WTC11 (cell line): ENCODE measurements at regions not wholly inside any gene's neighbourhood (a gene's known extent, or its start where the extent isn't known, plus 50 kb on each side); places are given as distances from the start of the nearest gene placed in this dataset.

Experiments
- JUN ChIP-seq: sonication (generic); formaldehyde crosslinking; IDR thresholded peaks from 2 replicates; pipeline ENCODE4 v1.8.0; 2023; ENCODE audit warnings: mild to moderate bottlenecking, missing genetic modification reagents
- KAT7 ChIP-seq: sonication (generic); formaldehyde crosslinking; IDR thresholded peaks from 2 replicates; pipeline ENCODE4 v1.8.1; 2023; ENCODE audit warnings: missing genetic modification reagents, mild to moderate bottlenecking, borderline replicate concordance
- MYBL2 ChIP-seq: sonication (generic); formaldehyde crosslinking; IDR thresholded peaks from 2 replicates; pipeline ENCODE4 v1.8.1; 2023; ENCODE audit warnings: mild to moderate bottlenecking, moderate library complexity, missing genetic modification reagents
- NFYB ChIP-seq: sonication (generic); formaldehyde crosslinking; conservative IDR thresholded peaks from 2 replicates; pipeline ENCODE4 v1.8.0; 2022; ENCODE audit warnings: low read depth, missing genetic modification reagents
- SOX15 ChIP-seq: fragments of 250-450 bp; sonication (Bioruptor Pico); IDR thresholded peaks from 2 replicates; pipeline ENCODE4 v1.9.0; 2021; ENCODE audit warnings: mild to moderate bottlenecking
- TF ChIP-seq, protein P1 (sequence below): sonication (generic); formaldehyde crosslinking; IDR thresholded peaks from 2 replicates; pipeline ENCODE4 v1.8.1; 2023; ENCODE audit warnings: mild to moderate bottlenecking, missing genetic modification reagents, moderate library complexity
- TF ChIP-seq, protein P2 (sequence below): fragments of 200-600 bp; IDR thresholded peaks from 2 replicates; pipeline ENCODE4 v1.8.0; 2022; ENCODE audit warnings: antibody characterized with exemption
- TF ChIP-seq, protein P3 (sequence below): sonication (generic); formaldehyde crosslinking; IDR thresholded peaks from 2 replicates; pipeline ENCODE4 v1.8.0; 2022; ENCODE audit warnings: mild to moderate bottlenecking, missing genetic modification reagents
- TF ChIP-seq, protein P4 (sequence below): sonication (generic); formaldehyde crosslinking; IDR thresholded peaks from 2 replicates; pipeline ENCODE4 v1.8.1; 2023; ENCODE audit warnings: mild to moderate bottlenecking, missing genetic modification reagents, moderate library complexity
- TF ChIP-seq, protein P5 (sequence below): sonication (generic); formaldehyde crosslinking; IDR thresholded peaks from 2 replicates; pipeline ENCODE4 v1.8.1; 2023; ENCODE audit warnings: mild to moderate bottlenecking, missing genetic modification reagents
- TF ChIP-seq, protein P6 (sequence below): sonication (generic); formaldehyde crosslinking; IDR thresholded peaks from 2 replicates; pipeline ENCODE4 v1.8.1; 2023; ENCODE audit warnings: mild to moderate bottlenecking, missing genetic modification reagents
- TF ChIP-seq, protein P7 (sequence below): sonication (generic); formaldehyde crosslinking; IDR thresholded peaks from 2 replicates; pipeline ENCODE4 v1.8.1; 2022; ENCODE audit warnings: low read depth, missing genetic modification reagents, borderline replicate concordance

DNA sequence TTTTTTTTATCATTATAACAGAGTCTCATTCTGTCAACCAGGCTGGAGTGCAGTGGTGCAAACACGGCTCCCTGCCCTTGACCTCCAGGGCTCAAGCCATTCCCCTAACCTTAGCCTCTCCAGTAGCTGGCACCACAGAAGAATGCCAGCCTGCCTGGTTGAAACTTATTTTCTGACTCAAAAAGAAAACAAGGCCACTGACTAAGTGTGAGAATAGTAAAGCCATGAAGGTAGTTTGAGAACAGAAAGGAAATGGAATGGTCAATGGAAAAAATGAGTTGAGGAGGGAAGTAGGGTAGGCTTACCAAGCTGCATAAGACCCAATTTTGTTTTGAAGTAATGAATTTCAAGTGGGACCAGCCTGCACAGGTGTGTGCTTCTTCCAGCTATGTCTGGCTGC, 82.8 kb upstream of the RORB start:
- TF ChIP-seq KAT7 (CRISPR knock-in tag) (no peak), NFYB (CRISPR knock-in tag) (no peak), SOX15 (CRISPR knock-in tag) (no peak), JUN (CRISPR knock-in tag) (no peak), MYBL2 (CRISPR knock-in tag) (no peak)
- TF ChIP-seq, protein P1, sequence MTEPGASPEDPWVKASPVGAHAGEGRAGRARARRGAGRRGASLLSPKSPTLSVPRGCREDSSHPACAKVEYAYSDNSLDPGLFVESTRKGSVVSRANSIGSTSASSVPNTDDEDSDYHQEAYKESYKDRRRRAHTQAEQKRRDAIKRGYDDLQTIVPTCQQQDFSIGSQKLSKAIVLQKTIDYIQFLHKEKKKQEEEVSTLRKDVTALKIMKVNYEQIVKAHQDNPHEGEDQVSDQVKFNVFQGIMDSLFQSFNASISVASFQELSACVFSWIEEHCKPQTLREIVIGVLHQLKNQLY (CRISPR knock-in tag) = no peak
- TF ChIP-seq, protein P2, sequence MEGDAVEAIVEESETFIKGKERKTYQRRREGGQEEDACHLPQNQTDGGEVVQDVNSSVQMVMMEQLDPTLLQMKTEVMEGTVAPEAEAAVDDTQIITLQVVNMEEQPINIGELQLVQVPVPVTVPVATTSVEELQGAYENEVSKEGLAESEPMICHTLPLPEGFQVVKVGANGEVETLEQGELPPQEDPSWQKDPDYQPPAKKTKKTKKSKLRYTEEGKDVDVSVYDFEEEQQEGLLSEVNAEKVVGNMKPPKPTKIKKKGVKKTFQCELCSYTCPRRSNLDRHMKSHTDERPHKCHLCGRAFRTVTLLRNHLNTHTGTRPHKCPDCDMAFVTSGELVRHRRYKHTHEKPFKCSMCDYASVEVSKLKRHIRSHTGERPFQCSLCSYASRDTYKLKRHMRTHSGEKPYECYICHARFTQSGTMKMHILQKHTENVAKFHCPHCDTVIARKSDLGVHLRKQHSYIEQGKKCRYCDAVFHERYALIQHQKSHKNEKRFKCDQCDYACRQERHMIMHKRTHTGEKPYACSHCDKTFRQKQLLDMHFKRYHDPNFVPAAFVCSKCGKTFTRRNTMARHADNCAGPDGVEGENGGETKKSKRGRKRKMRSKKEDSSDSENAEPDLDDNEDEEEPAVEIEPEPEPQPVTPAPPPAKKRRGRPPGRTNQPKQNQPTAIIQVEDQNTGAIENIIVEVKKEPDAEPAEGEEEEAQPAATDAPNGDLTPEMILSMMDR = no peak
- TF ChIP-seq, protein P3, sequence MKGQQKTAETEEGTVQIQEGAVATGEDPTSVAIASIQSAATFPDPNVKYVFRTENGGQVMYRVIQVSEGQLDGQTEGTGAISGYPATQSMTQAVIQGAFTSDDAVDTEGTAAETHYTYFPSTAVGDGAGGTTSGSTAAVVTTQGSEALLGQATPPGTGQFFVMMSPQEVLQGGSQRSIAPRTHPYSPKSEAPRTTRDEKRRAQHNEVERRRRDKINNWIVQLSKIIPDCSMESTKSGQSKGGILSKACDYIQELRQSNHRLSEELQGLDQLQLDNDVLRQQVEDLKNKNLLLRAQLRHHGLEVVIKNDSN (CRISPR knock-in tag) = no peak
- TF ChIP-seq, protein P4, sequence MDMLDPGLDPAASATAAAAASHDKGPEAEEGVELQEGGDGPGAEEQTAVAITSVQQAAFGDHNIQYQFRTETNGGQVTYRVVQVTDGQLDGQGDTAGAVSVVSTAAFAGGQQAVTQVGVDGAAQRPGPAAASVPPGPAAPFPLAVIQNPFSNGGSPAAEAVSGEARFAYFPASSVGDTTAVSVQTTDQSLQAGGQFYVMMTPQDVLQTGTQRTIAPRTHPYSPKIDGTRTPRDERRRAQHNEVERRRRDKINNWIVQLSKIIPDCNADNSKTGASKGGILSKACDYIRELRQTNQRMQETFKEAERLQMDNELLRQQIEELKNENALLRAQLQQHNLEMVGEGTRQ = no peak
- TF ChIP-seq, protein P5, sequence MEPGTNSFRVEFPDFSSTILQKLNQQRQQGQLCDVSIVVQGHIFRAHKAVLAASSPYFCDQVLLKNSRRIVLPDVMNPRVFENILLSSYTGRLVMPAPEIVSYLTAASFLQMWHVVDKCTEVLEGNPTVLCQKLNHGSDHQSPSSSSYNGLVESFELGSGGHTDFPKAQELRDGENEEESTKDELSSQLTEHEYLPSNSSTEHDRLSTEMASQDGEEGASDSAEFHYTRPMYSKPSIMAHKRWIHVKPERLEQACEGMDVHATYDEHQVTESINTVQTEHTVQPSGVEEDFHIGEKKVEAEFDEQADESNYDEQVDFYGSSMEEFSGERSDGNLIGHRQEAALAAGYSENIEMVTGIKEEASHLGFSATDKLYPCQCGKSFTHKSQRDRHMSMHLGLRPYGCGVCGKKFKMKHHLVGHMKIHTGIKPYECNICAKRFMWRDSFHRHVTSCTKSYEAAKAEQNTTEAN (CRISPR knock-in tag) = no peak
- TF ChIP-seq, protein P6, sequence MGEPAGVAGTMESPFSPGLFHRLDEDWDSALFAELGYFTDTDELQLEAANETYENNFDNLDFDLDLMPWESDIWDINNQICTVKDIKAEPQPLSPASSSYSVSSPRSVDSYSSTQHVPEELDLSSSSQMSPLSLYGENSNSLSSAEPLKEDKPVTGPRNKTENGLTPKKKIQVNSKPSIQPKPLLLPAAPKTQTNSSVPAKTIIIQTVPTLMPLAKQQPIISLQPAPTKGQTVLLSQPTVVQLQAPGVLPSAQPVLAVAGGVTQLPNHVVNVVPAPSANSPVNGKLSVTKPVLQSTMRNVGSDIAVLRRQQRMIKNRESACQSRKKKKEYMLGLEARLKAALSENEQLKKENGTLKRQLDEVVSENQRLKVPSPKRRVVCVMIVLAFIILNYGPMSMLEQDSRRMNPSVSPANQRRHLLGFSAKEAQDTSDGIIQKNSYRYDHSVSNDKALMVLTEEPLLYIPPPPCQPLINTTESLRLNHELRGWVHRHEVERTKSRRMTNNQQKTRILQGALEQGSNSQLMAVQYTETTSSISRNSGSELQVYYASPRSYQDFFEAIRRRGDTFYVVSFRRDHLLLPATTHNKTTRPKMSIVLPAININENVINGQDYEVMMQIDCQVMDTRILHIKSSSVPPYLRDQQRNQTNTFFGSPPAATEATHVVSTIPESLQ (CRISPR knock-in tag) = no peak
- TF ChIP-seq, protein P7, sequence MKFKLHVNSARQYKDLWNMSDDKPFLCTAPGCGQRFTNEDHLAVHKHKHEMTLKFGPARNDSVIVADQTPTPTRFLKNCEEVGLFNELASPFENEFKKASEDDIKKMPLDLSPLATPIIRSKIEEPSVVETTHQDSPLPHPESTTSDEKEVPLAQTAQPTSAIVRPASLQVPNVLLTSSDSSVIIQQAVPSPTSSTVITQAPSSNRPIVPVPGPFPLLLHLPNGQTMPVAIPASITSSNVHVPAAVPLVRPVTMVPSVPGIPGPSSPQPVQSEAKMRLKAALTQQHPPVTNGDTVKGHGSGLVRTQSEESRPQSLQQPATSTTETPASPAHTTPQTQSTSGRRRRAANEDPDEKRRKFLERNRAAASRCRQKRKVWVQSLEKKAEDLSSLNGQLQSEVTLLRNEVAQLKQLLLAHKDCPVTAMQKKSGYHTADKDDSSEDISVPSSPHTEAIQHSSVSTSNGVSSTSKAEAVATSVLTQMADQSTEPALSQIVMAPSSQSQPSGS (CRISPR knock-in tag) = no peak
